SK-N-MC (cell line): ENCODE measurements at regions not wholly inside any gene's neighbourhood (a gene's known extent, or its start where the extent isn't known, plus 50 kb on each side); places are given as distances from the start of the nearest gene placed in this dataset.

Experiments
- EZH2 ChIP-seq: fragments of 200-600 bp; sonication (generic); IDR thresholded peaks from one replicate; pipeline ENCODE4 v1.6.1; 2017; ENCODE audit warnings: antibody characterized with exemption
- FOXP2 ChIP-seq: optimal IDR thresholded peaks from 2 replicates; pipeline ENCODE3; 2011; ENCODE audit warnings: mild to moderate bottlenecking, moderate library complexity; ENCODE audit not compliant: insufficient read depth; ENCODE audit errors: extremely low read length, control extremely low read depth
- POLR2AphosphoS5 ChIP-seq: IDR thresholded peaks from 2 replicates; pipeline ENCODE4 v1.6.1; 2012; ENCODE audit warnings: mild to moderate bottlenecking, low read depth, low read length, borderline replicate concordance

GRCh38 chr1:70790232-70790923, 257.2 kb downstream of the PTGER3 start:
- TF ChIP-seq EZH2, result no peak
- TF ChIP-seq POLR2AphosphoS5, result no peak
- no peak for TF ChIP-seq FOXP2
